ENCODE measurements at regions not wholly inside any gene's neighbourhood (a gene's known extent, or its start where the extent isn't known, plus 50 kb on each side); places are given as distances from the start of the nearest gene placed in this dataset.

DNA sequence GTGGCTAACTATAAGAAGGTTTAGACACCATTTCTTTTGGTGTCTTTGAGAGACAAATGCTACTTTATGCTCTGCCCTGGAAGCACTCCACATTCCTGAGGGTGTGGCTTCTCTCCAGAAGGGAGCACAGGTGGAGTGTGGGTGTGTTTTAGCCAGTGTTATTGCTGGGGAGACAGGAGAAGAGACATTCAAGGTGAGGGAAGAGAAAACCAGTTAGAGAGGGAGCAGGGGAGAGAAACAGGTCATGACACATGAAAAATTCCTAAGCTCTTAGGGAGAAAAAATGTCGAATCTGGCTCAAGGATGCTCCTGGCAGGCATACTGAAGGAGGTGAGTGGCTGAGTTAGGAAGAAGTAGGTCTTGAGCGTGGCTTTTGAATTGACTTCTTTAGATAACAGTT lies 292.8 kb downstream of the CLIC5 start:
- DNase-seq (ENCODE audit: low read depth) = no peak
- TF ChIP-seq, protein P1, sequence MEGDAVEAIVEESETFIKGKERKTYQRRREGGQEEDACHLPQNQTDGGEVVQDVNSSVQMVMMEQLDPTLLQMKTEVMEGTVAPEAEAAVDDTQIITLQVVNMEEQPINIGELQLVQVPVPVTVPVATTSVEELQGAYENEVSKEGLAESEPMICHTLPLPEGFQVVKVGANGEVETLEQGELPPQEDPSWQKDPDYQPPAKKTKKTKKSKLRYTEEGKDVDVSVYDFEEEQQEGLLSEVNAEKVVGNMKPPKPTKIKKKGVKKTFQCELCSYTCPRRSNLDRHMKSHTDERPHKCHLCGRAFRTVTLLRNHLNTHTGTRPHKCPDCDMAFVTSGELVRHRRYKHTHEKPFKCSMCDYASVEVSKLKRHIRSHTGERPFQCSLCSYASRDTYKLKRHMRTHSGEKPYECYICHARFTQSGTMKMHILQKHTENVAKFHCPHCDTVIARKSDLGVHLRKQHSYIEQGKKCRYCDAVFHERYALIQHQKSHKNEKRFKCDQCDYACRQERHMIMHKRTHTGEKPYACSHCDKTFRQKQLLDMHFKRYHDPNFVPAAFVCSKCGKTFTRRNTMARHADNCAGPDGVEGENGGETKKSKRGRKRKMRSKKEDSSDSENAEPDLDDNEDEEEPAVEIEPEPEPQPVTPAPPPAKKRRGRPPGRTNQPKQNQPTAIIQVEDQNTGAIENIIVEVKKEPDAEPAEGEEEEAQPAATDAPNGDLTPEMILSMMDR (IDR thresholded peaks at IDR 0.05; ENCODE audit: low read depth, low read length, missing control alignments) = no peak
- in situ Hi-C loops (cut with HindIII; ENCODE audit: low sequenced_read_pairs) = no loop called here
- H3K4me3 ChIP-seq (ENCODE audit: low read depth, low read length) = no peak overlapping the region

DNA sequence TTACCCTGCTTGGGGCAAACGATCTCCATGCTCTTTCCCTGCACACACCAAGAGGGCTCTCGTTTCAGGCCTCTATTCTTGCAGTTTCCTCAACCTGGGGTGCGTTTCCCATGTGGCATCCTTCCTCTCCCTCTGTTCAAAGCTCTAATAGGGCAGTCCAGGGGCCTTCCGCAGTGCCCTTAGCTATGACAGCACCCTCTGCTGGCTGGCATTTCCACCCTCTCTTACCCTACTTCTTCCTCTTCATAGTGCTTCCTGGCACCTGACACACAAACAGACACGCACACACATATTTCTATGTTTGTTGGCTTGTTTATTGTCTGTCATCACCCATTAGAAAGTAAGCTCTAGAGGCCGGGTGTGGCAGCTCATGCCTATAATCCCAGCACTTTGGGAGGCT lies 294.0 kb downstream of the CLIC5 start:
- no peak for DNase-seq (ENCODE audit: low read depth)
- H3K4me3 ChIP-seq (ENCODE audit: low read depth, low read length) = no peak overlapping the region
- in situ Hi-C loops (cut with HindIII; ENCODE audit: low sequenced_read_pairs) = no loop called here
- TF ChIP-seq, protein P1 (IDR thresholded peaks at IDR 0.05; ENCODE audit: low read depth, low read length, missing control alignments) = no peak

DNA sequence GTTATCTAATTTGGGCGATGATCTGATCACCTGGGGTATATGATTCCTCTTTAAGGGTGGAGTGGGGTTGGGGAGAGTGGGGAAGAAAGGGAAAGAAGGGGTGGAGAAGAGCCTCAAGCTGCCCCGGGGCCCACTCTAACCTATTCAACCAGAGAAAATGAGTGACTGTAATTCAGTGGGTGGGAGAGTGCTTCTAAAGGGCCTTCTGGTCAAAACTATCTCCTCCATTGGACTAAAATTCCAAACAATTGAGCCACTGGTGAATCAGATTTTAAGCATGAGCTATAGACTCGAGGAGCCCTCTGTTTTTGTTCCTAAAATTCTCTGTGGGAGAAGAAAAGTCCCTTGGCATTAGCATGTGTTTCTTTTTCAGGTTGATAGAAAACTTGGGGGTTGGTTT lies 296.8 kb downstream of the CLIC5 start:
- H3K4me3 ChIP-seq (ENCODE audit: low read depth, low read length) = no peak overlapping the region
- TF ChIP-seq, protein P1 (IDR thresholded peaks at IDR 0.05; ENCODE audit: low read depth, low read length, missing control alignments) = no peak

DNA sequence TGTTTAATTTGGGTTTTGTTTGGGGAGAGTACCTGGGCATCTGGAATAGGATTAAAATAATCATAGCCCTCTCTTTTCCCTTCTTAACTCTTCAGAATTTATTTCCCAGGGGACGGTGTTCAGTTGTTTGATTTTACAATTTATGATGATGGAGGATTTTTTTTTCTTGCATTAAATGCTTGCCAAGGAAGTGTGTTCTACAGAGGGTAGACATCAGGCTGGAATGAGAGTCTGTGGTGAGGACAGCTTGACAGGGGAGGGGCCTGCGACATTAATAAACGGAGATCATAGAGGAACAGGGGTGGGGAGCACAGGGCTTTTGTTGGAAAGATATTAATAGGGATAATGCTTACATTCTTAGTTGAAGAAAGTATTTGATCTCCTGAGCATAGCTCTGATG lies 297.5 kb downstream of the CLIC5 start:
- in situ Hi-C loops (cut with HindIII; ENCODE audit: low sequenced_read_pairs) = no loop called here
- DNase-seq (ENCODE audit: low read depth) = no peak
- no peak overlapping the region for H3K4me3 ChIP-seq (ENCODE audit: low read depth, low read length)
- TF ChIP-seq, protein P1 (IDR thresholded peaks at IDR 0.05; ENCODE audit: low read depth, low read length, missing control alignments) = no peak

More for the DNA sequence above, 296.8 kb downstream of the CLIC5 start:
- in situ Hi-C loops (cut with HindIII; ENCODE audit: low sequenced_read_pairs) = no loop called here
- no peak for DNase-seq (ENCODE audit: low read depth)

DNA sequence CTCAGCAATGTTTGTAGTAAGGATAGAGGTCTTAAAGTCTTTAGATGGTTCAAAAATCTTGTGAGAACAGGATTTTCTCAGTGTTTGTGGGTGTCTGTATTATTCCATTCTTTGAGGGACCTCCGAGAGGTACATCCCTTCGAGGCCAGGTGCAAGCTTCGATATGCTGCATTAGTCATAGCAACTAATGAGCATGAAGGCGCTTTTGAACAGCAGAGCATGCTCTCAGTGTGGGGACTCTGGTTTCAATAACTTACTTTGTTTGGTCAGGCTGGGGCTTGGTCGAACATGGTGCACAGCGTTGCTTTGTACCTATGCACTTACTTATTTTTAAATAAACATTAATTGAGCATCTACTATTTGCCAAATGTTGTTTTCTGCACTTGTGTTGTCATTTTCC lies 297.9 kb downstream of the CLIC5 start:
- no peak for DNase-seq (ENCODE audit: low read depth)
- TF ChIP-seq, protein P1 (IDR thresholded peaks at IDR 0.05; ENCODE audit: low read depth, low read length, missing control alignments) = no peak
- in situ Hi-C loops (cut with HindIII; ENCODE audit: low sequenced_read_pairs) = no loop called here
- H3K4me3 ChIP-seq (ENCODE audit: low read depth, low read length) = no peak overlapping the region

DNA sequence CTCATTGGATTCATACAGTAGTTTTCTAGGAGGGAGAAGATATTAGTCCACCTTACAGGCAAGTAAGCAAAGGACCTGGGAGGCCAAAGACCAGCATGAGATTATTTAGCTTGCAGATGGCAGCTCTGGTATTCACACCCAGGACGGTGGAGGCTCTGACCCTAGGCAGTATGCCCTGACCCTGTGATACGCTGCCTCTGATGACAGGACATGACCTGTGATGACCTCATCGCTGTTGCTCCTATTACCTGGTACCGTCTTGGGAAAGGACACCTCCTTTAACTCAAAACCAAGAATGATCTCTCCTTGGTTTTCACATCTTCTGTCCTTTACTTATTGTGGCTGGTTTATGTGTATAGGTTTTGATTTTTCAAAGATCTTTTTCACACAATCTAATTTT lies 298.6 kb downstream of the CLIC5 start:
- H3K4me3 ChIP-seq (ENCODE audit: low read depth, low read length) = no peak overlapping the region
- TF ChIP-seq, protein P1 (IDR thresholded peaks at IDR 0.05; ENCODE audit: low read depth, low read length, missing control alignments) = no peak
- in situ Hi-C loops (cut with HindIII; ENCODE audit: low sequenced_read_pairs) = no loop called here
- DNase-seq (ENCODE audit: low read depth) = no peak

DNA sequence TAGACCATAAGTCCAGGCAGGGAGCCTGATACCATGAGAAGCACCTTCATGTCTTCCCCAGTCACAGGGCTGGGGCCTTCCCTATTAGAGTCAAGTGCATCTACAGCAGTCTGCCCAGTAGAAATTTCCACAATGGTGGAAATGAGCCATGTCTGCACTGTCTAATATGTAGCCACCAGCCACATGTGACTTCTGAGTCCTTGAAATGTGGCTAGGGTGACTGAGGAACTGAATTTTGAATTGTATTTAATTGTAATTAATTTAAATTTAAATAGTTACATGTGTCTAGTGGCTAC lies 300.2 kb downstream of the CLIC5 start:
- DNase-seq (ENCODE audit: low read depth) = no peak
- in situ Hi-C loops (cut with HindIII; ENCODE audit: low sequenced_read_pairs) = no loop called here
- TF ChIP-seq, protein P1 (IDR thresholded peaks at IDR 0.05; ENCODE audit: low read depth, low read length, missing control alignments) = no peak
- H3K4me3 ChIP-seq (ENCODE audit: low read depth, low read length) = no peak overlapping the region

Data from astrocyte of the cerebellum (primary cell).